H9 (cell line): ENCODE measurements at regions not wholly inside any gene's neighbourhood (a gene's known extent, or its start where the extent isn't known, plus 50 kb on each side); places are given as distances from the start of the nearest gene placed in this dataset.
"Not testable (repeated sequence)": the region's sequence is repeated elsewhere in the genome, so short reads cannot be mapped to it uniquely, and the experiment has no call there.

Experiments used
- DNase-seq: peaks from one replicate; pipeline ENCODE4 v3.0.0-alpha.2; 2017
- H2AFZ ChIP-seq: one replicate; pipeline ENCODE4 v1.6.1; 2013; ENCODE audit warnings: mild to moderate bottlenecking, low read length, control low read depth, moderate library complexity
- H2AK5ac ChIP-seq: 2 replicates; pipeline ENCODE4 v1.6.1; 2013; ENCODE audit warnings: low read length, control low read depth, mixed read lengths; ENCODE audit not compliant: insufficient read length
- H2BK120ac ChIP-seq: one replicate; pipeline ENCODE4 v1.6.1; 2013; ENCODE audit warnings: low read depth, mild to moderate bottlenecking, low read length, control low read depth, inconsistent platforms; ENCODE audit not compliant: poor library complexity, severe bottlenecking
- H2BK12ac ChIP-seq: 2 replicates; pipeline ENCODE4 v1.6.1; 2013; ENCODE audit warnings: low read length, control low read depth, mixed read lengths, low read depth; ENCODE audit not compliant: insufficient read length
- H2BK15ac ChIP-seq: 2 replicates; pipeline ENCODE4 v1.6.1; 2013; ENCODE audit warnings: low read depth, low read length, control low read depth
- H2BK20ac ChIP-seq: one replicate; pipeline ENCODE4 v1.6.1; 2013; ENCODE audit warnings: low read depth, mild to moderate bottlenecking, low read length, control low read depth, inconsistent platforms; ENCODE audit not compliant: poor library complexity, severe bottlenecking
- H2BK5ac ChIP-seq: 2 replicates; pipeline ENCODE4 v1.6.1; 2013; ENCODE audit warnings: low read length, control low read depth, mixed read lengths; ENCODE audit not compliant: insufficient read length
- H3K14ac ChIP-seq: 2 replicates; pipeline ENCODE4 v1.6.1; 2013; ENCODE audit warnings: low read length, control low read depth; ENCODE audit not compliant: insufficient read depth
- H3K18ac ChIP-seq: 2 replicates; pipeline ENCODE4 v1.6.1; 2013; ENCODE audit warnings: low read depth, mild to moderate bottlenecking, mixed read lengths, low read length, control low read depth; ENCODE audit not compliant: insufficient read length
- H3K23ac ChIP-seq: 2 replicates; pipeline ENCODE4 v1.6.1; 2013; ENCODE audit warnings: low read length, control low read depth, mixed read lengths, low read depth; ENCODE audit not compliant: insufficient read length
- H3K23me2 ChIP-seq: 2 replicates; pipeline ENCODE4 v1.6.1; 2013; ENCODE audit warnings: low read depth, mild to moderate bottlenecking, mixed read lengths, low read length, control low read depth; ENCODE audit not compliant: insufficient read length, poor library complexity, severe bottlenecking
- H3K27ac ChIP-seq: 2 replicates; pipeline ENCODE4 v1.5.1; 2013; ENCODE audit warnings: low read length, control low read depth, mixed read lengths, low read depth; ENCODE audit not compliant: insufficient read length
- H3K27me3 ChIP-seq: 2 replicates; pipeline ENCODE4 v1.6.1; 2013; ENCODE audit warnings: low read length, control low read depth, inconsistent platforms; ENCODE audit not compliant: insufficient read depth
- H3K4ac ChIP-seq: 2 replicates; pipeline ENCODE4 v1.6.1; 2013; ENCODE audit warnings: low read depth, mild to moderate bottlenecking, control low read depth, inconsistent platforms, low read length, moderate library complexity
- H3K4me1 ChIP-seq: 2 replicates; pipeline ENCODE4 v1.6.1; 2013; ENCODE audit warnings: low read length, control low read depth, inconsistent platforms; ENCODE audit not compliant: insufficient read depth
- H3K4me2 ChIP-seq: 2 replicates; pipeline ENCODE4 v1.6.1; 2013; ENCODE audit warnings: low read length, control low read depth, mixed read lengths; ENCODE audit not compliant: insufficient read length, insufficient read depth
- H3K56ac ChIP-seq: 2 replicates; pipeline ENCODE4 v1.6.1; 2013; ENCODE audit warnings: low read depth, mild to moderate bottlenecking, mixed read lengths, low read length, control low read depth; ENCODE audit not compliant: insufficient read length
- H3K79me1 ChIP-seq: 2 replicates; pipeline ENCODE4 v1.6.1; 2013; ENCODE audit warnings: low read depth, mild to moderate bottlenecking, moderate library complexity, low read length, control low read depth, inconsistent platforms; ENCODE audit not compliant: insufficient read depth, poor library complexity, severe bottlenecking
- H3K79me2 ChIP-seq: 2 replicates; pipeline ENCODE4 v1.6.1; 2013; ENCODE audit warnings: low read length, control low read depth, inconsistent platforms; ENCODE audit not compliant: insufficient read depth
- H3K9ac ChIP-seq: 2 replicates; pipeline ENCODE4 v1.6.1; 2013; ENCODE audit warnings: low read length, control low read depth, mixed read lengths; ENCODE audit not compliant: insufficient read length; ENCODE audit errors: extremely low read depth
- H3K9me3 ChIP-seq: one replicate; pipeline ENCODE4 v1.6.1; 2013; ENCODE audit warnings: low read depth, low read length, inconsistent platforms; ENCODE audit not compliant: control insufficient read depth
- H3T11ph ChIP-seq: one replicate; pipeline ENCODE4 v1.6.1; 2013; ENCODE audit warnings: mild to moderate bottlenecking, low read length, control low read depth, inconsistent platforms
- H4K20me1 ChIP-seq: one replicate; pipeline ENCODE4 v1.6.1; 2013; ENCODE audit not compliant: control insufficient read depth, insufficient read length, insufficient read depth
- H4K5ac ChIP-seq: 2 replicates; pipeline ENCODE4 v1.6.1; 2013; ENCODE audit warnings: low read depth, mild to moderate bottlenecking, mixed read lengths, low read length, control low read depth; ENCODE audit not compliant: insufficient read length
- H4K8ac ChIP-seq: replicated peaks from 2 replicates; pipeline ENCODE4 v1.6.1; 2013; ENCODE audit warnings: low read length, control low read depth, mixed read lengths, low read depth; ENCODE audit not compliant: insufficient read length
- H4K91ac ChIP-seq: 2 replicates; pipeline ENCODE4 v1.6.1; 2013; ENCODE audit warnings: low read depth, mild to moderate bottlenecking, moderate library complexity, mixed read lengths, low read length, control low read depth; ENCODE audit not compliant: insufficient read length
- H3K27ac Mint-ChIP-seq, 3 experiments: 2 replicates in 2 of 3; 3 replicates in 1 of 3; pipeline ENCODE4 v1.8.0; 2020 to 2021; ENCODE audit warnings: mixed read lengths in 3 of 3, mild to moderate bottlenecking in 1 of 3, moderate library complexity in 1 of 3
- H3K27me3 Mint-ChIP-seq: 2 replicates; pipeline ENCODE4 v1.8.0; 2021; ENCODE audit warnings: low read depth, mild to moderate bottlenecking, moderate library complexity, mixed read lengths
- H3K36me3 Mint-ChIP-seq, 3 experiments: 2 replicates in 2 of 3; 3 replicates in 1 of 3; pipeline ENCODE4 v1.8.0; 2020 to 2021; ENCODE audit warnings: low read depth in 3 of 3, mixed read lengths in 3 of 3; ENCODE audit not compliant: insufficient read depth in 1 of 3
- H3K4me1 Mint-ChIP-seq, 2 experiments: 2 replicates each; pipeline ENCODE4 v1.8.0; 2020; ENCODE audit warnings: mixed read lengths in 2 of 2
- H3K4me3 Mint-ChIP-seq, 2 experiments: 2 replicates in 1 of 2; 3 replicates in 1 of 2; pipeline ENCODE4 v1.8.0; 2020 to 2021; ENCODE audit warnings: mild to moderate bottlenecking in 2 of 2, mixed read lengths in 2 of 2, moderate library complexity in 1 of 2
- H3K9me3 Mint-ChIP-seq, 2 experiments: 2 replicates in 1 of 2; 3 replicates in 1 of 2; pipeline ENCODE4 v1.8.0; 2020; ENCODE audit warnings: mild to moderate bottlenecking in 2 of 2, mixed read lengths in 2 of 2, moderate library complexity in 1 of 2
- CTCF ChIP-seq: fragments of 200-600 bp; sonication (generic); conservative IDR thresholded peaks from 3 replicates; pipeline ENCODE4 v1.8.0; 2021; ENCODE audit warnings: antibody characterized with exemption, mild to moderate bottlenecking
- WGBS: extraction: QIAGEN DNeasy Blood & Tissue Kit; methylation state at CpG from one replicate; pipeline ENCODE4 v1.1.7; 2013; ENCODE audit warnings: missing lambda C conversion rate, low lambda C conversion rate, mixed read lengths; ENCODE audit not compliant: insufficient read length; ENCODE audit errors: extremely low coverage; 5-methylcytosine and 5-hydroxymethylcytosine counted together

GRCh38 chrX:131881194-131881593 is 141.9 kb upstream of the STK26 start:
- H2BK120ac ChIP-seq, result no peak overlapping the region
- Mint-ChIP-seq H3K27ac (no peak overlapping the region), H3K36me3 (no peaks in the 10 kb centered on the region; a peak in 1 of 7 replicates), H3K9me3 (peaks cover 0 to 4% of the 10 kb centered on the region in 2 experiments; a peak in 3 of 5 replicates), H3K27me3 (peaks cover 2% of the 10 kb centered on the region; the same call in 1 of the 2 replicates), H3K4me1 (peaks cover under 1% of the 10 kb centered on the region in 2 experiments; a peak in 2 of 4 replicates), H3K4me3 (no peak overlapping the region)
- no peak overlapping the region for H3K14ac ChIP-seq
- H3K4me1 ChIP-seq, result no peaks in the 10 kb centered on the region
- H3K18ac ChIP-seq, result no peak overlapping the region
- H2BK15ac ChIP-seq, result no peak overlapping the region
- no peaks in the 10 kb centered on the region for H3K79me2 ChIP-seq
- no peak overlapping the region for H3K9ac ChIP-seq
- H2BK12ac ChIP-seq, result no peak overlapping the region
- H3K4me2 ChIP-seq, result no peak overlapping the region
- no CpG with 5 or more reads among the region's 5 CpGs for WGBS
- DNase-seq, result no peak
- H3K79me1 ChIP-seq, result no peaks in the 10 kb centered on the region
- no peak overlapping the region for H4K5ac ChIP-seq
- H3K27ac ChIP-seq, result no peak overlapping the region
- no peak overlapping the region for H3K4ac ChIP-seq
- no peaks in the 10 kb centered on the region for H3K27me3 ChIP-seq
- H3K23ac ChIP-seq, result no peak overlapping the region
- H4K20me1 ChIP-seq, result no peaks in the 10 kb centered on the region
- H4K8ac ChIP-seq, result no peak overlapping the region
- no peak overlapping the region for H3T11ph ChIP-seq
- H3K23me2 ChIP-seq, result no peaks in the 10 kb centered on the region
- no peak; the same call in 2 of the 3 replicates for TF ChIP-seq CTCF
- no peak overlapping the region for H4K91ac ChIP-seq
- H2BK5ac ChIP-seq, result no peak overlapping the region
- no peak overlapping the region for H3K56ac ChIP-seq
- H2BK20ac ChIP-seq, result no peak overlapping the region
- H3K9me3 ChIP-seq, result no peaks in the 10 kb centered on the region
- H2AFZ ChIP-seq, result no peak overlapping the region
- no peak overlapping the region for H2AK5ac ChIP-seq

GRCh38 chrX:131885042-131885441 is 138.1 kb upstream of the STK26 start:
- H3K4me2 ChIP-seq, H2AFZ ChIP-seq, H3T11ph ChIP-seq, H3K23me2 ChIP-seq, H2BK120ac ChIP-seq, H4K91ac ChIP-seq, H3K27me3 Mint-ChIP-seq, H2BK12ac ChIP-seq, H2AK5ac ChIP-seq, H3K27ac Mint-ChIP-seq, H2BK15ac ChIP-seq, H3K4me1 ChIP-seq, H3K79me1 ChIP-seq, H3K4me3 Mint-ChIP-seq, H3K4ac ChIP-seq, H3K9ac ChIP-seq, H4K8ac ChIP-seq, H3K23ac ChIP-seq, H3K56ac ChIP-seq, DNase-seq, H3K27ac ChIP-seq, H3K9me3 Mint-ChIP-seq, H3K36me3 Mint-ChIP-seq, H4K20me1 ChIP-seq, H3K14ac ChIP-seq, H4K5ac ChIP-seq, H3K9me3 ChIP-seq, H2BK20ac ChIP-seq, H3K27me3 ChIP-seq, H2BK5ac ChIP-seq, H3K79me2 ChIP-seq, H3K18ac ChIP-seq: not testable (repeated sequence)
- WGBS, result no CpG with 5 or more reads among the region's 1 CpG
- H3K4me1 Mint-ChIP-seq, result peaks cover 12 to 14% of the 10 kb centered on the region in 2 experiments
